M059J (cell line): ENCODE measurements at regions not wholly inside any gene's neighbourhood (a gene's known extent, or its start where the extent isn't known, plus 50 kb on each side); places are given as distances from the start of the nearest gene placed in this dataset.

Experiments
- DNase-seq: peaks from one replicate; pipeline ENCODE4 v3.0.0-alpha.2; 2012; ENCODE audit warnings: low read depth

DNA sequence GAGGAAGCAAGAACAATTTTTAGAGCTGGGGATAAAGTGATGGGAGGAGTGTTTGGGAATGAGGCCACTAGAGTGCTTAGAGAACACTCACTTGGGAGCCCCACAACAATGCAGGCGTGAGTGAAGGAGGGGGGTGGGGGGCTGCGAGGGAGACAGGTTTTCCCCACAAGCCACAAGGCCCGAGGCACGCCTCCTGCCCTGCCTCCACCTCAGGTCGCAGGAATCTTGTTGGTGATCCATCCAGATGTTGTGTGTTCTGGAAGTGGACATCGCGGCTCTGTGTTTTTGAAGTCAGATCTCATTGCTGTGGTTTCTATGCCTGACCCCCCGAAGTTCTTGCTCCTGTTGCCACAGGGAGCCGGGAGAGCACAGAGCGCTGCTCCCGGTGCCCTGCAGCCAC, 178.0 kb upstream of the BMPER start:
- DNase-seq: no peak

DNA sequence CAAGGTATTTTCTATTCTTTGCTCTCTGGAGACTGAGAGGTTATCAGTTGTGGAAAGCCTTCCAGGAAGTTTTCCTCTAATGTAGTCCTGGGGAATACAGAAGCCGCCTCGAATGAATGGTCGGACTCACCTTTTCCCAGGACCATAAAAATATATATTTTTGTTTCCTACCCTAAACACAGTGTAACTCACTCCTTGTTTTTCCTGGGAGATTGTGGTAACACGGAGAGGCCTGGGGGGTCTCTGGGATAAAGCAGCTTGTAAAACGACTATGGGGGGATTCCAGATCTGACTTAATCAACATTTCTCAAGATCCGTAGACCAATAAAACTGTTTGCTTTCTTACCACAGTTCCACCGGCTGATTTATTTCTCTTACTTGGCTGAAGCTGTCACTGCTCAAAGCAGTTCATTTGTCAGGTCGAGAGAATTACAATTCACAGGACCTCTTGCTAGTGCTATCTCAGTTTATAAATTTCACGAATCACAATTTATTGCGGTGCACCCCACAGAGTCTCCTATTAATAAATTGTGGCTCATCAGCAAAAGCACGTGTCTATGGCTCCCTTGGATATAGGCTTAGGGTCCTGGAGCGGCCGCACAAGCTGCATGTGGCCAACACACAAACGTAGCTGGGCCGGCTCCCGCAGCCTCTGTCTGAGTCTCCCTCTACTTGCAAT, 176.3 kb upstream of the BMPER start:
- DNase-seq: no peak

DNA sequence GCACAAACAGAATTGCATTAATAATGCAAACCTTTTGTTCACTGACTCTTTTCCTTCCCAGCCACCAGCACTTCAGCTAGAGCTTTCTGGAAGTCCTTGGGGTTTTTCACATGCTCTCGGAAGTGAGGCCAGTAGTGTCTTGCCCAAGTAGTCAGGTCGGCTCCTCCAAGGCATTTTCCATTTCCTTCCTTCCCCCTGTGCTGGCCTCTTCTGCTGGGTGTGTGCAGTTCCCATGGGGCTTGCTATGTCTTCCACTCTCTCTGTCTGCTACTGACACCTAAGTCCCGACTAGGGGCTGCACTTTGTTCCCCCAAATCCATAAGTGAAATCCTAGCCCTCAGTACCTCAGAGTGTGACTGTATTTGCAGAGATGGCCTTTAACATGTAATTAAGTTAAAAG, 175.6 kb upstream of the BMPER start:
- DNase-seq: no peak

DNA sequence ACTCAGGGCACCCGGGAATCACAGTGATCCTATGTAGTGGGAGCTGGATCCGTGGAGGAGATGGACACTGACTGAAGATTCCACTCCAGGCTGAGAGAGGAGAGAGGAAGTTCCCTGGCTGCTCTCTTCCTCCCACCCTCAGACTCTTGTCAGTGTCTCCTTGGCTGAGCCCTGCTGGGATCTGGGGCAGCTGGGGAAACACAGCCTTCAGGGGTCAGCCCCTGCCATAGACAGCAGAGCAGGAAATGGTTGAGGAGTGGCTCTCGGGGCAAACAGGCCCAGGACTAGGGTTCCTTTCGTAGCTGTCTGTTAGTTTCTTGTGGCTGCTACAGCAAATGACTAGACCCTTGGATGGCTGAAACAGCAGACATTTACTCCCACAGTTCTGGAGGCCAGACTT, 174.4 kb upstream of the BMPER start:
- no peak for DNase-seq

DNA sequence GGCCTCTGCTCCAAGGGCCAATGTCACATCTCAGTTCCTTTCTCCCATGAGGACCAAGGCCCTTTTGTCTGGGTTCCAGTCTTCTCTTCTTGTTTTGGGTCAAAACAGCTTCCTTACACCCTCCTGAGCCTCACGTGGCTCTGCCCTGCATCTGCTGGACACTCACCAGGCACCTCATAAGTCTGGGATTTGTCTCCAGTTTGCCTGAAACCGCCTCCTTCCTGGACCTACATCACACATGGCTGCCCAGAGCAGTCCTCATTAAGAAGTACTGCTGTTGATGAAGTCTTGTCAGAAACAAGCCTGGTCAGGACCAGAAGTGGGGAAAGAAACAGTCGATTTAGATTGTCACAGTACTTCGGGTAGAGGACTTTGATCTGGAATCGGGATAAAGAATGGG, 173.4 kb upstream of the BMPER start:
- no peak for DNase-seq

DNA sequence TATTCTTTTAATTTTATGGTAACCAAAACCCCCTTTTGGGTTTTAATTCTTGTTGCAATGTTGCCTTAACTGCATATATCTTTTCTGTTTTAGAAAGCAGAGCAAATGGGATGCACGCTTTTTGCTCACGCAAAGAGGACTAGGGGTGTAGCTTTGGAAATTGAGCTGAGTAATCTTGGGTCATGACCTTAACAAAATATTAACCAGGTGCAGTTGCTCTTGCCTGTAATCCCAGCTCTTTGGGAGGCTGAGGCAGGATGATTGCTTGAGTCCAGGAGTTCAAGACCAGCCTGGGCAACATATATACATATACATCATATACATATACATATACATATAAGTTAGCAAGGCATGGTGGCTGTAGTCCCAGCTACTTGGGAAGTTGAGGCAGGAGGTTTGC, 172.9 kb upstream of the BMPER start:
- no peak for DNase-seq

DNA sequence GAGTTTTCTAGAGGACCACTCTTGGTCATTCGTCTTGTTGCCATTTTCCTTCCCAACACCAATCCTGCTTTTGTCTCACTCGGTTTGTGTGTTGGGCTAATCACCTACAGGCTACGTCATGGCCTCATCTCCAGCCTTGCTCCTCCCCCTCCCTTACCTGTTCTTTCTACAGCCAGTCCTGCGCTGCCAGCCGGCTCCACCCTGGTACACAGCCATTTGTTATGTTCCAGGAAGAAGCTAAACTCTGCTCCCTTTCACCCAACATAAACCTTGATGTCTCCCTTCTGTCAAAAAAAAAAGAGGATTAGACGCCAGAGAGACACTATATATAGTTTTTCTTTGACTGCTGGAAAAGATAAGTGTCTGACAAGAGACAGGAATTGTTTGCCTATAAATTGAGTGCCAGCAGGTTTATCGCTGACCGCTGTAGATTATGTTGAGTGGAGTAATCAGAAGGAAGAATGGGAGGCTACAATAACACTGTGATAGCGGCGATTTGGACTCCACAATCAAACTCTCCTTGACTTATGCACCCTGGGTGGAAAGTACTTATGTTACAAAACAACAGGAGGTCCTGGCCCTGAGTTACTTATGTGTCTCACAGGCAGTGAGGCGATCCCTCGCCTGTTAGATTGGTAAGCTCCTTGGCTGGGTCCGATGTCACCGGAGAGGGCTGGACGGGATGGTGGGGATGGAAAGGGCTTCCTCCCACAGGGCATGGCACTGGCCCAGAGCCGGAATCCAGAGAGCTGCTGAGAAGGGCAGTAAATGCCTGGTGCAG, 171.3 kb upstream of the BMPER start:
- DNase-seq: no peak

DNA sequence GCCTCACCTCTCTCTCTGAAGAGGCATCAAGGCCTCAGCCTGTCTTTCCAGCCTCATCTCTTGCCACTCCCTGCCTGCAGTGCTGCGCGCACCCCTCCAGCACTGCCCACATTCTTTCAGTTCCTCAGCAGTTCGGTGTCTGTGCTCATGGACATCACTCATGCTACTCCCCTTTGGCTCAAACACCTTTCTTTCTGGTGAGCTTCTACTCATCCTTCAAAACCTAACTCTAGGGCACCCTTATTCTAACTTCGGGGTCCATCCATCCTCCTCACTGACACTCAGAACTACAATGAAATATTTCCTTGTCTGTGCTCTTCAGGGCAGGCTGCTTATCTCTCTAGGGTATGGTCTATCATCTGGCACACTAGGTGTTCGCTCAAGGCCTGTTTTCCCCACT, 169.9 kb upstream of the BMPER start:
- DNase-seq: no peak

DNA sequence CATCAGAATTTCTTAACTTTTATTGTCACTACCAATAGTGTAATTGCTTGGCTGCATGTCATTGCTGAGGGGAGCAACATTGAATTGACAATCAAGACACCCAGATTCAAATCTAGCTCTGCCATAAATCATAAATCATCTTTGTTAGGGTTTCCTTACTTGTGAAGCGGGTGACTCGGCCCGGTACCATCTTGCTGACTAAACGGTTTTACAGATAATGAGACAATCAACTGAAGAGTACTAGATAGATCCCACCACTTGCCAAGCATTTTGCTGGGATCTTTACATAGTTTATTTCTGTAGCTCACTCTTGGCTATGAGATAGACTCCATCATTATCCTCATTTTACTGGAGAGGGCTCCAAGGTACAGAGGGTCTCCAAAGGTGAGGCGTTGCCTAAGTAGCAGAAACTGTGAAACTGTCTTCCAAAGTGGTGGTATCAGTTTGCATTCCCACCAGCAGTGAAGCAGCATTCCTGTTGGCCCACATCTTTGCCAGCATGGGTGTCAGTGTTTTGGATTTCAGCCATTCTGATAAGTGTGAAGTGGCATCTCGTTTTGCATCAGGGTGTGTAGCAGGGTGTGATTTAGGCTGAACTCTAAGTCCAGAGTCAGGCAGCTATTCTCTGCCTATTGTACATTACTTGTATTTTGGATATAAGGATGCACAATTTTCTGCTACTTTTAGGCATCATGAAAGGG, 168.7 kb upstream of the BMPER start:
- no peak for DNase-seq

DNA sequence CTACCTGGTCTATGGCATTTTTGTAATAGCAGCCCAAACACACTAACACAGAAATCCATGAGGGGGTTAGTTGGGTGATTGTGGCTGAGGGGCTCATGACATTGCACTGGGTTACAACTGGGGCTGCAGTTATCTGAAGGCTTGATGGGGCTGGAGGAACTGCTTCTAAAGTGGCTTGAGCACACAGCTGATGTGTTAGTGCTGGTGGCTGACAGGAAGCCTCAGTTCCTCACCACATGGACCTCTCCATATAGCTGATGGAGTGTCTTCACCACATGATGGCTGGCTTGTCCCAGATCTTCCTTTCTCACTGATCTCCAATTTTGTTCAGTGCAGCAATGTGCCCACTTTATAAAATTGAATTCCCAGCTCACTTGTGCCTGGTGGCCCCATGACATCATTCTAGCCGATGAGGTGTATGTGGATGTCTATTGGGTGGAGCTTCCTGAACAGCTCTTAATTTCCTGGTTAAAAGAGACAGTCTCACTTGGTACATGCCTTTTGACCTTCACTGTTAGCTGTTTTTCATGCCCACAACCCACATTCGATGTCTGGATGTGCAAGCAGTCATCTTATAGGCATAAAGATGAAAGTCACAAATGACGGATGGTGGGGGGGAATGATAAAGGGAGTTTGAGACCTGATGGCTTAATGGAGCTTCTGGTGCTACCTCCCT, 166.9 kb upstream of the BMPER start:
- DNase-seq: no peak

DNA sequence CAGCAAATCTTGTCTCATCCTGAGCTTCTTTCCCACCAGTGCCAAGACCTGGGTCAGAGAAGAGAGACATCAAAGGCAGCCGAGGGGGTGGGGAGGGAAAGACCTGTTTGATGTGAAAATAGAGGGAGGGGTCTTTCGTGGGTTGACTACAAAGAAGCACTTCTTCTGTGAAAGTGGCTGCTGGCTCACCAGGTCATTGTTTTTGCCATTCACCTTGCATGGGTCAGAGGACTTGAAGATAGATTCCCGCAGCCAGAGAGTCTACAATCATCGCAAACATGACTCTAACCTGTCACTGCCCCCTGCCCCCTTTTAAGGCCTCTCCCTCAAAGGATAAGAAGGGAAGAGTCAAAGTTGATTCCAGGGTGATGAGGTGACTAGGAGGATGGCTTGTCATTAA, 166.1 kb upstream of the BMPER start:
- DNase-seq: no peak

DNA sequence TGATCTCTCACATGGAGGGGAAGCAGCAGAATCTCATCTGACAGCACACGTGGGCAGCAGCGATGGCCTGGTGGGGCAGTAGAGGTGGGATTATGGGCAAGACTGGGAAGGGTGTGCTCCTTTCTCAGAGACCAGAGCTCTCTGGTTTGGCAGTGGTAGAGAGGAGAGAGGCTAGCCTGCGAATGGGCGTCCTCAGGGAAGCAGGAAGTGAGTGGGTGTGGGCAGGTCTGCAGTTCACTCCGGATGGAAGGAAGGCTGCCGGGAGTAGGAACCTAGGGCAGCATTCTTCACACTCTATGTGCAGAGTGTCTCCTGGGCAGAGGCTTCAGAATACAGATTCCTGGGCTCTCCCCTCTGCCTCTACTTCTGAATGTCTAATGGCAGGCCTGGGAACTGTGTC, 162.8 kb upstream of the BMPER start:
- DNase-seq: no peak

DNA sequence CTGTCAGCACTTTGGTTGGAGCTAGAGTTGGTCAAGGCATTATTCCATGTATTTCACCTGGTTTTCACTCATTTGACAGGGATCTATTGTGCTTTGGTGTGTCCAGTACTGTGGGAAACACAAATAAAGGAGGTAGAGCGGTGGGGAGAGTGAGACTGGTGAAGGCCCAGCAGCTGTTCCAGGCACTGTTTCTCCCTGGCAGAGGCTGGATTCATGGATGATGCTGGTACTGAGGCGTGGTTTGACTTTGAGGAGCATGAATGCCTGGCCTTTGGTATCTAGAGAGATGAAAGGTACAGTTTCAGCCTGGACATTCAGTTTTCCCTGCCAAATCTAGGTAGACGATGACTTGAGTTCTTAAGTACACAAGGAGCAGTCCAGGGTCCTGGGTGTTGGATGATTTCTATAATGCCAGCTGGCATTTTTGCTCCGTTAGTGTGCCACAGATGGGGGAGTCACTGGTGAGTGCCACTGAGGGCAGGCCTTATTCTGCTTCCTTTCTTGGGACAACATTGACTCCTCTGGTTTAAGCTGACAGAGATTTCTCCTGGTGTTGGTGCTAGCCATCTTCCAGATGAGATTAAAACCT, 162.2 kb upstream of the BMPER start:
- DNase-seq: no peak

DNA sequence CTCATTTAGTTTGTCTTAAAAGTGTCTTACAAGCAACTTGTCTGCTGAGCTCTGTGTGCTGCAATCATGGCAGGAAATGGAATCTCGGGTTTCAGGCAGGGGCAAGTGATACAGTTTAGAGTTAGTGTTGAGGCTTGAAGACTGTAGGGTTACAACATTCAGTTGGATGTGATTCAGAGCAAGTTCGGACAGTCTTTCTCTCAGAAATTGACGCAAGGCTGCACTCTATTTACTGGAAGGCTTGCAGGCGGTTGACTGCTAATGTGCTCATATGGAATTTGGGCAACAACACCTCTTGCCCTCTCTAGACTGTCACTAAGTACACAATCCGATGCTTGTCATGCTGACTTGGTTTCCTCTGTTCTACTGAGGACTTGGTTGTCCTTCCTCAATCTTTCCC, 161.7 kb upstream of the BMPER start:
- DNase-seq: peak; percentile 58

DNA sequence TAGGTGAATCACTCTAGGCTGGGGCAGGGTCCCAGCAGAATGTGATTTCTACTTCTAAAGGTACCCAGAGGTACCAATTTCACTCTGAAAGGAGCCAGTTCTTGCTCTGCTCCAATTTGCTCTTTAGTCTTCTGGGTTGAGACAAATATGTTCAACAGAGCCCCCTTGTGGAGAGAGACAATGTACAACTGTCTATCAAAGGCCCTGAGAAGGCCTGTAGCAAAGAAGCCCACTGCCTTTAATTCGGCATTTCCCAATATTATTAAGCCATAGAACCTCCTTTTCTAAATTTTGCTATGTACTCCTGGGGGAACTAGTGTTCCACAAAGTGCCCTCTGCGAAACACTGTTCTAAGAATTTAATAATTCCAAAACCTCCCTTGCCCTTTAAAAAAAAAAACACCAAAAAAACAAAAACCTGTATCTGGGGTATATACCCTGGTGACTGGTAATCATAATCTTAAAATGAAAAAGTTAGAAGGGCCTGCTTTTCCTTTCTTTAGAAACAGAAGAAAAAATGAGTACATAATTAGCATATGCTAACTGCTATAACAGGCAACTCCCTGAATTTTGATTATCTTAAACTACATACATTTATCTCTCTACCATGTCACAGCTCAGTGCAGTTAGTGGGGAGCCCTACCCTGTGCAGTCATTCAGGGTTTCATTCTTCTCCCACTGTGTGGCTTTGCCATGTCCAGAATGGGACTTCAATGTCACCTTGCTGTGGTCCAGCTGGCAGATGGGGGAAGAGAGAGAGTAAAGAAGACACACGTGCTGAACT, 160.9 kb upstream of the BMPER start:
- peak; percentile 42 for DNase-seq

DNA sequence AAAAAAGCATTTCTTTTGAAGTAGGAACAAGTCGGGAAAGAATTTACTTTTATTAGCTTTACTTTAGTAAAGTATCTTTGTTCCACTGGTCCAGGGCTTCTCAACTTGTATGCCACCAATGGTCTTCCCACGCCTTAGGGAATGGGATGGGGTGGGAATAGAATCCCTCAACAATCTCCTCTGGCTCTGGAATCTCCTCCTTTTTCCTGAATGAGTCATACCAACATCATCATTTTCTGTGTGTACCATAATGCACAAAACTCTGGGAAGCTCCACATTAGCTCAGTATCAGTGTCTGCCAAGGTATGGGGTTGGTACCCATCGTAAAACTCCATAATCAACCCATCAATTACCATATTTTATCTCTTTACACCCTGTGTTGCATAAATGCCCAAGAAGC, 159.4 kb upstream of the BMPER start:
- DNase-seq: peak; percentile 33

DNA sequence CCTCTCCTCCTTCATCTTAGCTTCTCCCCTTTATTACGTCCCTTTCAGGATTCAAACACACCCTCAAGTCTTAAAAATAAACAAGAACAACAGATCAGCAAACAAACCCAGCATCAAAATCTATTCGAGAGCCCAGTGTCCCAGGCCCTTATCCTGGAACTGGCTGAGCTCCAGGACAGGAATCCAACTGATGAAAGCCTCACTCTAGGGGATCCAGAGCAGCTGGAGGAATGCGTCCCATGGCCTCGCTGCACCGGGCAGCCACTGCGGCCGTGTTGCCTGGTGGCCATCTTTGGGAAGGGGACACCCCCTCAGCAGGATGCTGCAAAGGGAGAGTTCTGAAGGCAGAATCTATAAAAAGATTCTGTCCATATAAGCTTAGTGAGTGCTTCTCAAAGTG, 156.5 kb upstream of the BMPER start:
- DNase-seq: peak; percentile 61

DNA sequence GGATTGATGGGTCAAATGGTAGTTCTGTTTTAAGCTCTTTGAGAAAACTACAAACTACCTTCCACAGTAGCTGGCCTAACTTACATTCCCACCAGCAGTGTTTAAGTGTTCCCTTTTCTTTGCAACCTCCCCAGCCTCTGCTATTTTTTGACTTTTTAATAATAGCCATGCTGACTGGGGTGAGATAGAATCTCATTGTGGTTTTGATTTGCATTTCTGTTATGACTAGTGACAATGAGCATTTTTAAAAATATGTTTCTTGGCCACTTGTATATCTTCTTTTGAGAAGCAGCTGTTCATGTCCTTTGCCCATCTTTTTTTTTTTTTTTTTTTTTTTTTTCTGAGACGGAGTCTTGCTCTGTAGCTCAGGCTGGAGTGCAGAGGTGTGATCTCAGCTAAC, 155.2 kb upstream of the BMPER start:
- DNase-seq: peak; percentile 70

DNA sequence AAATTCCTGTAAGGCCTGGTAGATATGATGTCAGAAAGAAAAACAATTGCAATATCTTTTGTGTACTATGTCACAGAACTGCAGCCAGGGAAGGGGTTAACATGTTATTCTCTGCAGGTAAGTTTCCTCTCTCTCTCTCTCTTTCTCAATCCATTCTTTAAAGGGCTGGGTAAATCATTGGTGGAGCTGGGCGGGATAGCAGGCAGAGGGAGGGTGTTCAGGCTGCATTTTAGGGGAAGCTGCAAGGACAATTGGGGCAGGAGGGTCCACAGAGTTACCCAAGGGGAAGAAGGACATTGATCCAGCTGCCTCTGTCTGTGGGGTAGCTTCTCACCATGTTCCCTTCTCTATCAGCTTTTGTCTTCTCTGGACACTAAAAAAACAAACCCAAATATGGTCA, 153.9 kb upstream of the BMPER start:
- no peak for DNase-seq

DNA sequence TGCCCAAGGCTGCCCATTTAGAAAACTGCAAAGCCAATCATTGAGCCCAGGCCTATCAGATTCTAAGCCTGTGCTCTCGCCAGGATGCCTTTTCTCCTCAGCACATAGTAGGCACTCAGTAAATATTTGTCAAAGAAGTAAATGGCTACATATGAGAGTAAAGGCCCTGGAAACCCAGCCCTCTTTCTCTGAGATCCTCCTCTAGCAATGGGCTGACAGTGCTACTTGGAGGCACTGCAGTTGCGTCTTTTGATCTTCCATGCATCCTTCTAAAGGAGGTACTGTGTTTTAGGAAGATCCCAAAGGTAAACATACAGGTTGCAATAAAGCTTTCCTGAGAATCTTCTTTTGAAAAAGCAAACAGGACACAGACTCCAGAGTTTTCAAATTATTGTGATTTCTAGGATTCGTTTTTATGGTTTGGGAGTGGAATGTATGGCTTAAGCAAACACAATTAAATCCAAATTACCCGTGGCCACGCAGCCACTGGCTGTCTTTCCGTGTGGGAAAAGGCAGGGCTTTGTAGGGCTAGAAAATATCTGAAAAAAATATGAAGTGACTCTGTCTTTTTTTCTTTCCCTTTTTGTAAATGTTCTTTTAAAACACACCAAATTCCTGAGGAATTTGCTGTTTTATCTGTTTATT, 151.3 kb upstream of the BMPER start:
- no peak for DNase-seq
